ENCODE measurements at regions not wholly inside any gene's neighbourhood (a gene's known extent, or its start where the extent isn't known, plus 50 kb on each side); places are given as distances from the start of the nearest gene placed in this dataset.

DNA sequence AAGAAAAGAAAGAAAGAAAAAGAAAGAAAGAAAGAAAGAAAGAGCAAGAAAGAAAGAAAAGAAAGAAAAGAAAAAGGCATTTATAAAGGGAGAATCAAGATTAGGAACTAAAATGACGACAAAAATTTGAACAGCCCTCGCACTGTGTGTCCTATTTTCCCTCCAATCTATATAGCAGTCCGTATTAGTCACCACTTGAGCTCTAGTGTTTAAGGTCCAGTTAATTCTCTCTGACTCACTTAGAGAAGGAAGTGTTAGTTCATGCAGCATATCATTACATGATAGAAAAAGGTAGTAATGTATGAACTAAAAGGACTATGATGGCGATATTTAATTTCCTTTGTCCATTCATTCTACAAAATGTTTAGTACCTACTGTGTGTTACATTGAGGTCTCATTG lies 122.7 kb downstream of the CBLL2 start:
- Histone ChIP-seq H3K4me3 (ENCODE audit: low read depth in 1 of 2, low read length in 2 of 2) (no peak overlapping the region), H3K9me3 (ENCODE audit: control insufficient read depth in 1 of 2, low read length in 2 of 2) (no peaks in the 10 kb centered on the region), H3K4me1 (ENCODE audit: control insufficient read depth in 1 of 2, insufficient read depth in 2 of 2, low read length in 2 of 2) (no peaks in the 10 kb centered on the region), H3K27ac (ENCODE audit: low read length) (no peak overlapping the region), H3K27me3 (ENCODE audit: low read depth, low read length) (no peaks in the 10 kb centered on the region), H3K36me3 (ENCODE audit: control insufficient read depth in 1 of 2, insufficient read depth in 2 of 2, low read length in 2 of 2) (no peaks in the 10 kb centered on the region)

DNA sequence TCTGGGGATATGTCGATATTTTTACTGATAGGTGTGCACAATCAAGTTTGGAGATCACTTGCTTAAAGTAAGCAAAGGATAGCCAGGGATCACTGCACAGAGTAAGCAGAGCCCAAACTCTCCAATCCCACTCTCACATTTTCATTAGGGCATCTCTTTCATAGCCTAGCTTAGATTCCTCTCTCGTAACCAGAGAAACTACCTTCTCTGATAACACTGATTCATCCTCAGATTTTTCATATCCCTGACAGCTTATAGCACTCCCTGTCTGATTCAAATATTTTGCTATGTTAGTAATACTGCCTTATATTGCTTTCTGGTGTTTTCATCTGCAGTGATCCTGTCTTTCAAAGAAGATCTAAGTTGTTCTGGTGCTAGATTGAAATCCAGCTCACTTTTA lies 123.7 kb downstream of the CBLL2 start:
- Histone ChIP-seq H3K27ac (ENCODE audit: low read length) (no peak overlapping the region), H3K4me3 (ENCODE audit: low read depth in 1 of 2, low read length in 2 of 2) (no peak overlapping the region), H3K27me3 (ENCODE audit: low read depth, low read length) (no peaks in the 10 kb centered on the region), H3K36me3 (ENCODE audit: control insufficient read depth in 1 of 2, insufficient read depth in 2 of 2, low read length in 2 of 2) (no peaks in the 10 kb centered on the region), H3K9me3 (ENCODE audit: control insufficient read depth in 1 of 2, low read length in 2 of 2) (no peaks in the 10 kb centered on the region), H3K4me1 (ENCODE audit: control insufficient read depth in 1 of 2, insufficient read depth in 2 of 2, low read length in 2 of 2) (no peaks in the 10 kb centered on the region)

DNA sequence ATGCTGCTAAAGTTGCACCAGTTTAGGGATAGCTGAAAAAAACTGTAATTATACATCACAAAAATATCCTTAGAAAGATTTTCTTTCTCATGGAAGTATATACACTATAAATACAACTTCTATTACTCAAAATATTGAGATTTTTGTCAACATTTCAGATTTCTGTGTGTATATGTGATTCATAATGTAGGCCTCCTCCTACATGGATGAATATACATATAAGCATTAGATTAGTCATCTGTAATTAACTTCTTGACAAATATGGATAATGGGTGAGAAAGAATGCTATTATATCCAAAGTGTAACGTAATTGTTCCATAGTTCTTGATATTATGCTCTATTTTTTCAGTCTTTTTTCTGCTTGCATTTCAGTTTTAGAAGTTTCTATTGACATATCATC lies 124.9 kb downstream of the CBLL2 start:
- Histone ChIP-seq H3K9me3 (ENCODE audit: control insufficient read depth in 1 of 2, low read length in 2 of 2) (no peaks in the 10 kb centered on the region), H3K36me3 (ENCODE audit: control insufficient read depth in 1 of 2, insufficient read depth in 2 of 2, low read length in 2 of 2) (no peaks in the 10 kb centered on the region), H3K27ac (ENCODE audit: low read length) (no peak overlapping the region)

DNA sequence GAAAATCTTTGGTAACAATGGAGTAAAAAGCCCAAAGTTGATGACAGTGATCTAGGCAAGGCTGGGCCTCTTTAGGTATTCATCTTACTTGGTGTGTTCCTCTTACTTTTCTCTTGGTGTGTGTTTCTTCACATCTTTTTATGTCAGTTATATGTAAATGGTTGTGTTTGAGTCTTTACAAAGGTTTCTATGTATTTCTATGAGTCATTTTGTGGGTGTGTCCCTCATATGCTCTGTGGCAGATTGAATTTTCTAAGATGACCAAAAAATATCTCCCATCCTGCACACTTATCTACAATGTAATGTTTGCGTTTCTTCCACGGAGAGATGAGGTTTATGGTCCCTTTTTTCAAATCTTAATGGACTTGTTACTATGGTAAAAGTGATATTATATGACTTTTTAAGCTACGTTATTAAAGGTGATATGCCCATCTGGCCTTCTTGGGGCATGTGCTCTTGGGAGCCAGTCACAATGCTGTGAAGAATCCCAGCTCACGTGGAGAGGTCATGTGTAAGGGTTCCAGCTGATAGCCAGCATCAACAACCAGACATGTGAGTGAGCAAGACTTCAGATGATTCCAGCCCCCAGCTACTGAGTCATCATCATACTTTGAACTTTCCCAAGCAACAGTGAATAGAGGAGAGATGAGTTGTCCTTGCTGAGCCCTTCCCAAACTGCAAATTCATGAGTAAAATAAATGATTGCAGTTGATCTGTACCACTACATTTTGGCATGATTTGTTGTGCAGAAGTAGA lies 126.9 kb downstream of the CBLL2 start:
- no peaks in the 10 kb centered on the region for H3K9me3 ChIP-seq (ENCODE audit: control insufficient read depth in 1 of 2, low read length in 2 of 2)
- no peaks in the 10 kb centered on the region for H3K36me3 ChIP-seq (ENCODE audit: control insufficient read depth in 1 of 2, insufficient read depth in 2 of 2, low read length in 2 of 2)
- no peaks in the 10 kb centered on the region for H3K4me1 ChIP-seq (ENCODE audit: control insufficient read depth in 1 of 2, insufficient read depth in 2 of 2, low read length in 2 of 2)
- no peak overlapping the region for H3K27ac ChIP-seq (ENCODE audit: low read length)
- no peaks in the 10 kb centered on the region for H3K27me3 ChIP-seq (ENCODE audit: low read depth, low read length)
- H3K4me3 ChIP-seq (ENCODE audit: low read depth in 1 of 2, low read length in 2 of 2), result no peak overlapping the region

More for the DNA sequence above, 124.9 kb downstream of the CBLL2 start:
- no peaks in the 10 kb centered on the region for H3K4me1 ChIP-seq (ENCODE audit: control insufficient read depth in 1 of 2, insufficient read depth in 2 of 2, low read length in 2 of 2)
- no peak overlapping the region for H3K4me3 ChIP-seq (ENCODE audit: low read depth in 1 of 2, low read length in 2 of 2)
- H3K27me3 ChIP-seq (ENCODE audit: low read depth, low read length), result no peaks in the 10 kb centered on the region

DNA sequence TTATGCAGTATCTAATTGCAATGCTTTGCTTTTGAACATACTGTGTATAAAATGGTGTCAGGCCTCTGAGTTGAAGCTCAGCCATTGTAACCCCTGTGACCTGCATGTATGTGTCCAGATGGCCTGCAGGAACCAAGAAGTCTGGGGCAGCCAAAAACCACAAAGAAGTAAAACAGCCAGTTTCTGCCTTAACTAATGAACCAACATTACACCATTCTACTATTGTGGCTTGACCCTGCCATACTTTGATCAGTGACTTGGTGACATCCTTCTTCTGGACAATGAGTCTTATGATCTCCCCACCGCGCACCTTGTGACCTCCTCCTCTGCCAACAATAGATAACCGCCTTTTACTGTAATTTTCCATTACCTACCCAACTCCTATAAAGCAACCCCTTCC lies 131.6 kb downstream of the CBLL2 start:
- Histone ChIP-seq H3K4me3 (ENCODE audit: low read depth in 1 of 2, low read length in 2 of 2) (no peak overlapping the region), H3K4me1 (ENCODE audit: control insufficient read depth in 1 of 2, insufficient read depth in 2 of 2, low read length in 2 of 2) (no peaks in the 10 kb centered on the region), H3K27me3 (ENCODE audit: low read depth, low read length) (no peaks in the 10 kb centered on the region), H3K9me3 (ENCODE audit: control insufficient read depth in 1 of 2, low read length in 2 of 2) (no peaks in the 10 kb centered on the region), H3K36me3 (ENCODE audit: control insufficient read depth in 1 of 2, insufficient read depth in 2 of 2, low read length in 2 of 2) (no peaks in the 10 kb centered on the region), H3K27ac (ENCODE audit: low read length) (no peak overlapping the region)

DNA sequence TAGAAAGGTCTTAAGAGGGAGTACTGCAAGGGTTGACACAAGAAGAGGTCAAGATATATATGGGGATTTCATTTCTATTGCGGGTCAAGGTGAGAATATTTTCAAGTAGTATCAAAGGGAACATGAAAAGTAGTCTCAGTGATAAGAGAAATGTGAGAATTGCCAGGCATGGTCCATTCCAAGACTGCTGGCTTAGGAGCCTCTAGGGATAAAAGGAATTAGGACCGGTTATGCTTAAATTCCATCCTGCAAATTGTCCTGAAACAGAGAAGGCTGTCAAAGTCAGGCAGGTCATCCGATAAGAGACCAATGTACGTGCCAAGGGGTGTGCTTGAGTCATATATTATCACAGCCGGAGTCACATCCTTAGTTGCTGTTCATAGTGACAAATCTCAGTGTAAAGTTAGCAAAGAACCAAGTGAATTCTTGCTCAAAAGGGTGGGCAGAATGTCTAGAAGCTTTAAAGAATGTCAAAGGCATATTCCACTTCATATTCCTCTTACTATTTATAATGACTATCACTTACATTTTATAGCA lies 133.6 kb downstream of the CBLL2 start:
- Histone ChIP-seq H3K9me3 (ENCODE audit: control insufficient read depth in 1 of 2, low read length in 2 of 2) (no peaks in the 10 kb centered on the region), H3K27ac (ENCODE audit: low read length) (no peak overlapping the region), H3K4me1 (ENCODE audit: control insufficient read depth in 1 of 2, insufficient read depth in 2 of 2, low read length in 2 of 2) (no peaks in the 10 kb centered on the region), H3K4me3 (ENCODE audit: low read depth in 1 of 2, low read length in 2 of 2) (no peak overlapping the region), H3K27me3 (ENCODE audit: low read depth, low read length) (no peaks in the 10 kb centered on the region), H3K36me3 (ENCODE audit: control insufficient read depth in 1 of 2, insufficient read depth in 2 of 2, low read length in 2 of 2) (no peaks in the 10 kb centered on the region)

DNA sequence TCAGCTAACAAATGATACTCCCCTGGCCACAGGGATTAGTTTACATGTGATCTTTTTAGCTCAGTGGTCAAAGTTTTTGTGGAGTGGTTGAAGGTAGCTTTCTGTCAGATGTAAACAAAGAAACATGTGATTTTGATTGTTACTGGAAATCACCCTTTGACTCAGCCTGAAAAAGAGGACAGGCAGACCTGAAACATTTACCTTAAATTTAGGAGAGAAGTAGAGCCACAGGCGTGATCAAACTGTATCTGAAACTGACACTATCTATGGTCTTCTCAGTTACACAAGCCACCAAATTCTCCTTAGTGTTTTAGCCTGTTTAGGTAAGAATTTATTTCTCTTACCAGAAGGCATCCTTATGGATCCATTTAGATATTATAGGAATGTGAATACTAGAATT lies 136.7 kb downstream of the CBLL2 start:
- Histone ChIP-seq H3K27ac (ENCODE audit: low read length) (no peak overlapping the region), H3K36me3 (ENCODE audit: control insufficient read depth in 1 of 2, insufficient read depth in 2 of 2, low read length in 2 of 2) (no peaks in the 10 kb centered on the region), H3K27me3 (ENCODE audit: low read depth, low read length) (no peaks in the 10 kb centered on the region), H3K4me1 (ENCODE audit: control insufficient read depth in 1 of 2, insufficient read depth in 2 of 2, low read length in 2 of 2) (no peaks in the 10 kb centered on the region), H3K9me3 (ENCODE audit: control insufficient read depth in 1 of 2, low read length in 2 of 2) (no peaks in the 10 kb centered on the region), H3K4me3 (ENCODE audit: low read depth in 1 of 2, low read length in 2 of 2) (no peak overlapping the region)

DNA sequence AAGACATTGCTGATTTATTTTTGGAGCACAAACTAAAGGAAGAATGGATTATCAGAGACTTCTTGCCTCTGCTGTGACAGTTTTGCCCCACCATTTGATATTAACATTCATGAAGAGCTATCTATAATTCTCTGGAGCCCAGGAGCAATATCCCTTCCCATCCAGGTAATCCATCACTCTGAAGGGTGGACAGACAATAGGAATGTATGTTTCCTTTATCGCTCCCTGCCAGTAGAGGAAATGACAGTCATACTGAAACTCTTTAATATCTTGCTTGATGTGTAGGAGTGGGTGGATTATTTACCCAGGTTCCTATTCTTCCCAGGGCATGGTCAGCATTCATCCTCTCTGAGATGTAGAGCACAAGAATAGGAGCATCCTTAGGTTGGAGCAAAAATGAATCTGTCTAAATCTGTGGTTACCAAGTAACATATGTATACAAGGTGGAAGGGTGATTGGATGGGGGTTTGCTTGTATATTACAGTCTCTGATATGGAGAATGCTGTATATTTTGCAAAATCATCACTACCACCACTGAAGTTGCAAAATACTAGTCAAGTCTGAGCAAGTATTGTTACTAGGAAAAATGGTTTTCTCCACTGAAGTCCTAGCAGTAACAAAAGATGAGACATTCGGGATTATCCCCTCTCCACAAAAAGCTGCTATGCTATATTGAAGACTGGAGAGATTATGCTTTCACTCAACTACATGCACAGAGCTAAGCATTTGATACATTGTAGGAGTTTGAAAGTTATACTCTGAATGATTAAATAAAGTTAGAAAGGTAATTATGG lies 151.6 kb downstream of the CBLL2 start:
- Histone ChIP-seq H3K4me1 (ENCODE audit: control insufficient read depth in 1 of 2, insufficient read depth in 2 of 2, low read length in 2 of 2) (no peaks in the 10 kb centered on the region), H3K27ac (ENCODE audit: low read length) (no peak overlapping the region), H3K4me3 (ENCODE audit: low read depth in 1 of 2, low read length in 2 of 2) (no peak overlapping the region), H3K27me3 (ENCODE audit: low read depth, low read length) (no peaks in the 10 kb centered on the region), H3K36me3 (ENCODE audit: control insufficient read depth in 1 of 2, insufficient read depth in 2 of 2, low read length in 2 of 2) (no peaks in the 10 kb centered on the region), H3K9me3 (ENCODE audit: control insufficient read depth in 1 of 2, low read length in 2 of 2) (peaks cover 0 to 5% of the 10 kb centered on the region in 2 donors)

DNA sequence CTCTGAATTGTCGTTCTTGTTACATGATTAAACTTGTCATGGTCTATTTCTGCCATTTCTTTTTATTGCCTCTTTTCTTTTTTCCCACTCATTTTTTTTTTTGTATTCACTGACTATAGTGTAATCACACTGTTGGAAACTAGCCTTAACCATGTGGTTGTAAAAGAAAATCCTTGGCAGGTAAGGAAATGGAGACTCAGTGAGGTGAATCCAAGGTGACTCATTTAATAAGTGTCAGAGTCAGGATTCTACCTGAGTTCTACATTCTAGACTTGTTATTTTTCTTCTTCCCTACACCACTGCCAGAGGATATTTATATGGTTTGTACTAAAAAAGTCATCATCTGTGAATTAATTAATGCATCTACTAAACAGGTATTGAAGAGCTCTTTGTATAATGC lies 152.2 kb downstream of the CBLL2 start:
- peaks cover 0 to 5% of the 10 kb centered on the region in 2 donors for H3K9me3 ChIP-seq (ENCODE audit: control insufficient read depth in 1 of 2, low read length in 2 of 2)
- H3K36me3 ChIP-seq (ENCODE audit: control insufficient read depth in 1 of 2, insufficient read depth in 2 of 2, low read length in 2 of 2), result no peaks in the 10 kb centered on the region
- H3K4me3 ChIP-seq (ENCODE audit: low read depth in 1 of 2, low read length in 2 of 2), result no peak overlapping the region
- H3K4me1 ChIP-seq (ENCODE audit: control insufficient read depth in 1 of 2, insufficient read depth in 2 of 2, low read length in 2 of 2), result no peaks in the 10 kb centered on the region
- H3K27me3 ChIP-seq (ENCODE audit: low read depth, low read length), result no peaks in the 10 kb centered on the region
- no peak overlapping the region for H3K27ac ChIP-seq (ENCODE audit: low read length)

DNA sequence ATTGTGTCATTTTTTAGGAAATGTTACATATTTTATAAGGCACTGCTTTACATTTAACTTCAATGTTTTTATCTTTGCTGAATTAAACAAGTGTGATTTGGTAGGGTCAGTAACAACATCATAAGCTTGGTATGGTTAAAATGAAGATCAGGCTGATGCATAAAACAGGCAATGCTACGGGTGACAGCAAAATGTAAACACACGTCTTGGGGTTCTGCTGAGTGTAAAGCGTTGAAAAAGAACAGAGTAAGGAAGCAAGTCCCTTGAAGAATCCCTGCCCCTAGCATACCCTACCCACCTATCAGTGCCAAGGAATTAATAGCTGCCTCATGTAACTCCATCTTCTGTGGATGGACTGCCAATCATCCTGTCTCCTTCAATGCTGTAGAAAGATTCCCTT lies 157.0 kb downstream of the CBLL2 start:
- H3K4me3 ChIP-seq (ENCODE audit: low read depth in 1 of 2, low read length in 2 of 2), result no peak overlapping the region
- peaks cover 0 to 5% of the 10 kb centered on the region in 2 donors for H3K9me3 ChIP-seq (ENCODE audit: control insufficient read depth in 1 of 2, low read length in 2 of 2)
- no peak overlapping the region for H3K27ac ChIP-seq (ENCODE audit: low read length)
- peaks cover 0 to 6% of the 10 kb centered on the region in 2 donors for H3K4me1 ChIP-seq (ENCODE audit: control insufficient read depth in 1 of 2, insufficient read depth in 2 of 2, low read length in 2 of 2)
- no peaks in the 10 kb centered on the region for H3K36me3 ChIP-seq (ENCODE audit: control insufficient read depth in 1 of 2, insufficient read depth in 2 of 2, low read length in 2 of 2)
- H3K27me3 ChIP-seq (ENCODE audit: low read depth, low read length), result no peaks in the 10 kb centered on the region

DNA sequence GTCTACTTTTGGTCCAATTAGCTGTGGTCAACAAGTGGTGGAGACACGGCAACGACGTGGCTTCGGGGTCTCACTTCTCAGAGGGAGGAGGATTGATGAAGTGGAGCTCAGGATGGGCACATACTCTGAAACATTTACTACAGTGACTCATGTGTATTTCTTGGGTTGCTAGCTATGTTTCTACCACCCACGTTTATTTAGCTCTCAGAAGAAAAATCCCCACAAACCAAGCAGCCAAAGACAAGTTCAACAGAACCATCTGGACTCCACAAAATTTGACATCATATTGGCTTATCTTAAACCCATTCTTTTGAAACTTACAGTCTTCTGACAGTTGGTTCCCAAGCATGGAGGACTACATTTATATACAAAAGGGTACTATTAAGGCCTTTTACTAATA lies 158.0 kb downstream of the CBLL2 start:
- peaks cover 0 to 5% of the 10 kb centered on the region in 2 donors for H3K9me3 ChIP-seq (ENCODE audit: control insufficient read depth in 1 of 2, low read length in 2 of 2)
- no peak overlapping the region for H3K27ac ChIP-seq (ENCODE audit: low read length)
- no peak overlapping the region for H3K4me3 ChIP-seq (ENCODE audit: low read depth in 1 of 2, low read length in 2 of 2)
- peaks cover 0 to 6% of the 10 kb centered on the region in 2 donors for H3K4me1 ChIP-seq (ENCODE audit: control insufficient read depth in 1 of 2, insufficient read depth in 2 of 2, low read length in 2 of 2)
- no peaks in the 10 kb centered on the region for H3K36me3 ChIP-seq (ENCODE audit: control insufficient read depth in 1 of 2, insufficient read depth in 2 of 2, low read length in 2 of 2)
- no peaks in the 10 kb centered on the region for H3K27me3 ChIP-seq (ENCODE audit: low read depth, low read length)

Measured in muscle layer of duodenum (tissue), 2 donors.